WTC11 (cell line): ENCODE measurements at regions not wholly inside any gene's neighbourhood (a gene's known extent, or its start where the extent isn't known, plus 50 kb on each side); places are given as distances from the start of the nearest gene placed in this dataset.

Source experiments
- ATAC-seq: fragments of 200-7000 bp; cut with Tn5 transposase; 2 replicates; pipeline ENCODE4 v1.10.0; 2021; ENCODE audit warnings: mild to moderate bottlenecking, moderate library complexity
- CTCF ChIA-PET: fragments of 300-600 bp; sonication (Branson Sonifier 250); formaldehyde crosslinking; loops from one replicate; lab custom pipeline; 2021; ENCODE audit warnings: antibody characterized with exemption; lab: Charles Lee
- POLR2A ChIA-PET: fragments of 350-600 bp; sonication (Branson Sonifier 250); formaldehyde crosslinking; loops from one replicate; lab custom pipeline; 2021; ENCODE audit warnings: antibody characterized with exemption; lab: Charles Lee
- DNase-seq: peaks from one replicate; pipeline ENCODE4 v3.0.0; 2021; ENCODE audit warnings: low spot score
- H3K27ac Mint-ChIP-seq: 2 replicates; pipeline ENCODE4 v1.8.0; 2021; ENCODE audit warnings: mixed read lengths
- H3K27me3 Mint-ChIP-seq: 2 replicates; pipeline ENCODE4 v1.8.0; 2021; ENCODE audit warnings: low read depth, mild to moderate bottlenecking, moderate library complexity, mixed read lengths
- H3K36me3 Mint-ChIP-seq: 2 replicates; pipeline ENCODE4 v1.8.0; 2021; ENCODE audit warnings: mixed read lengths
- H3K4me1 Mint-ChIP-seq: 2 replicates; pipeline ENCODE4 v1.8.0; 2022; ENCODE audit warnings: mixed read lengths
- H3K4me3 Mint-ChIP-seq: 2 replicates; pipeline ENCODE4 v1.8.0; 2021; ENCODE audit warnings: mild to moderate bottlenecking, moderate library complexity, mixed read lengths
- H3K9me3 Mint-ChIP-seq: 2 replicates; pipeline ENCODE4 v1.8.0; 2021; ENCODE audit warnings: mixed read lengths
- FOXJ3 ChIP-seq: sonication (generic); formaldehyde crosslinking; IDR thresholded peaks from 2 replicates; pipeline ENCODE4 v1.9.0; 2021; ENCODE audit warnings: missing genetic modification reagents, mild to moderate bottlenecking, borderline replicate concordance
- NFYB ChIP-seq: sonication (generic); formaldehyde crosslinking; conservative IDR thresholded peaks from 2 replicates; pipeline ENCODE4 v1.8.0; 2022; ENCODE audit warnings: low read depth, missing genetic modification reagents
- RORB ChIP-seq: fragments of 250-450 bp; sonication (Bioruptor Pico); IDR thresholded peaks from 2 replicates; pipeline ENCODE4 v1.9.0; 2021; ENCODE audit warnings: mild to moderate bottlenecking
- SP1 ChIP-seq: sonication (generic); formaldehyde crosslinking; conservative IDR thresholded peaks from 2 replicates; pipeline ENCODE4 v1.8.1; 2022; ENCODE audit warnings: missing genetic modification reagents
- ZNF232 ChIP-seq: sonication (generic); formaldehyde crosslinking; IDR thresholded peaks from 2 replicates; pipeline ENCODE4 v1.8.0; 2022; ENCODE audit warnings: mild to moderate bottlenecking, missing genetic modification reagents
- TF ChIP-seq, protein P1 (sequence below): sonication (generic); formaldehyde crosslinking; IDR thresholded peaks from 2 replicates; pipeline ENCODE4 v1.8.1; 2023; ENCODE audit warnings: mild to moderate bottlenecking, missing genetic modification reagents, borderline replicate concordance
- TF ChIP-seq, protein P2 (sequence below): sonication (generic); formaldehyde crosslinking; IDR thresholded peaks from 2 replicates; pipeline ENCODE4 v1.8.0; 2022; ENCODE audit warnings: mild to moderate bottlenecking, missing genetic modification reagents
- TF ChIP-seq, protein P3 (sequence below): sonication (generic); formaldehyde crosslinking; IDR thresholded peaks from 2 replicates; pipeline ENCODE4 v1.8.1; 2022; ENCODE audit warnings: missing genetic modification reagents, borderline replicate concordance
- TF ChIP-seq, protein P4 (sequence below): fragments of 250-450 bp; sonication (Bioruptor Pico); IDR thresholded peaks from 2 replicates; pipeline ENCODE4 v1.9.0; 2021; ENCODE audit warnings: mild to moderate bottlenecking, borderline replicate concordance
- TF ChIP-seq, protein P5 (sequence below): fragments of 250-450 bp; sonication (Bioruptor Pico); IDR thresholded peaks from 2 replicates; pipeline ENCODE4 v1.9.0; 2021; ENCODE audit warnings: mild to moderate bottlenecking
- TF ChIP-seq, protein P6 (sequence below): sonication (generic); formaldehyde crosslinking; conservative IDR thresholded peaks from 2 replicates; pipeline ENCODE4 v1.8.1; 2023; ENCODE audit warnings: mild to moderate bottlenecking, low read depth, missing genetic modification reagents, moderate library complexity

DNA sequence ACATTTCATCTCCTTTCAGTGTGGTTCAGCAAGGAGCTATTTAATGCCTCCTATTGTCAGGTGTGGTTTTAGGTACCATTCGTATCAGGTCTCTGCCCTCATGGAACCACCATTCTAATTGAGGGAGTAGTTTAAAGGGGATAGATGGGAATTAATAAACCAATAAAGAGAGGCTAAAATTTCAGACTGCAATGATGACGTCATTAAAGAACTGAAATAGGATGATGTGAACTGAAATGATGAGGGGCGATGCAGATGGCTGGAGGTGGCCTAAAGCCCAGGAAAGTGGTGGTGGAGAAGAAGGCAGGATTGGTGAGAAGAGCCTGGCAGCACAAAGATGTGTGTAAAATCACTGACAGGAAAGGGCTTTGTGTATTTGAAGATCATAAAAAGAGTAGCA lies 148.9 kb upstream of the RBFOX1 start (continued):
- TF ChIP-seq, protein P1, sequence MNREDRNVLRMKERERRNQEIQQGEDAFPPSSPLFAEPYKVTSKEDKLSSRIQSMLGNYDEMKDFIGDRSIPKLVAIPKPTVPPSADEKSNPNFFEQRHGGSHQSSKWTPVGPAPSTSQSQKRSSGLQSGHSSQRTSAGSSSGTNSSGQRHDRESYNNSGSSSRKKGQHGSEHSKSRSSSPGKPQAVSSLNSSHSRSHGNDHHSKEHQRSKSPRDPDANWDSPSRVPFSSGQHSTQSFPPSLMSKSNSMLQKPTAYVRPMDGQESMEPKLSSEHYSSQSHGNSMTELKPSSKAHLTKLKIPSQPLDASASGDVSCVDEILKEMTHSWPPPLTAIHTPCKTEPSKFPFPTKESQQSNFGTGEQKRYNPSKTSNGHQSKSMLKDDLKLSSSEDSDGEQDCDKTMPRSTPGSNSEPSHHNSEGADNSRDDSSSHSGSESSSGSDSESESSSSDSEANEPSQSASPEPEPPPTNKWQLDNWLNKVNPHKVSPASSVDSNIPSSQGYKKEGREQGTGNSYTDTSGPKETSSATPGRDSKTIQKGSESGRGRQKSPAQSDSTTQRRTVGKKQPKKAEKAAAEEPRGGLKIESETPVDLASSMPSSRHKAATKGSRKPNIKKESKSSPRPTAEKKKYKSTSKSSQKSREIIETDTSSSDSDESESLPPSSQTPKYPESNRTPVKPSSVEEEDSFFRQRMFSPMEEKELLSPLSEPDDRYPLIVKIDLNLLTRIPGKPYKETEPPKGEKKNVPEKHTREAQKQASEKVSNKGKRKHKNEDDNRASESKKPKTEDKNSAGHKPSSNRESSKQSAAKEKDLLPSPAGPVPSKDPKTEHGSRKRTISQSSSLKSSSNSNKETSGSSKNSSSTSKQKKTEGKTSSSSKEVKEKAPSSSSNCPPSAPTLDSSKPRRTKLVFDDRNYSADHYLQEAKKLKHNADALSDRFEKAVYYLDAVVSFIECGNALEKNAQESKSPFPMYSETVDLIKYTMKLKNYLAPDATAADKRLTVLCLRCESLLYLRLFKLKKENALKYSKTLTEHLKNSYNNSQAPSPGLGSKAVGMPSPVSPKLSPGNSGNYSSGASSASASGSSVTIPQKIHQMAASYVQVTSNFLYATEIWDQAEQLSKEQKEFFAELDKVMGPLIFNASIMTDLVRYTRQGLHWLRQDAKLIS: no peak
- no peak for TF ChIP-seq ZNF232
- TF ChIP-seq, protein P2, sequence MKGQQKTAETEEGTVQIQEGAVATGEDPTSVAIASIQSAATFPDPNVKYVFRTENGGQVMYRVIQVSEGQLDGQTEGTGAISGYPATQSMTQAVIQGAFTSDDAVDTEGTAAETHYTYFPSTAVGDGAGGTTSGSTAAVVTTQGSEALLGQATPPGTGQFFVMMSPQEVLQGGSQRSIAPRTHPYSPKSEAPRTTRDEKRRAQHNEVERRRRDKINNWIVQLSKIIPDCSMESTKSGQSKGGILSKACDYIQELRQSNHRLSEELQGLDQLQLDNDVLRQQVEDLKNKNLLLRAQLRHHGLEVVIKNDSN: no peak
- TF ChIP-seq, protein P3, sequence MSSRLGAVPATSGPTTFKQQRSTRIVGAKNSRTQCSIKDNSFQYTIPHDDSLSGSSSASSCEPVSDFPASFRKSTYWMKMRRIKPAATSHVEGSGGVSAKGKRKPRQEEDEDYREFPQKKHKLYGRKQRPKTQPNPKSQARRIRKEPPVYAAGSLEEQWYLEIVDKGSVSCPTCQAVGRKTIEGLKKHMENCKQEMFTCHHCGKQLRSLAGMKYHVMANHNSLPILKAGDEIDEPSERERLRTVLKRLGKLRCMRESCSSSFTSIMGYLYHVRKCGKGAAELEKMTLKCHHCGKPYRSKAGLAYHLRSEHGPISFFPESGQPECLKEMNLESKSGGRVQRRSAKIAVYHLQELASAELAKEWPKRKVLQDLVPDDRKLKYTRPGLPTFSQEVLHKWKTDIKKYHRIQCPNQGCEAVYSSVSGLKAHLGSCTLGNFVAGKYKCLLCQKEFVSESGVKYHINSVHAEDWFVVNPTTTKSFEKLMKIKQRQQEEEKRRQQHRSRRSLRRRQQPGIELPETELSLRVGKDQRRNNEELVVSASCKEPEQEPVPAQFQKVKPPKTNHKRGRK (CRISPR knock-in tag): no peak

DNA sequence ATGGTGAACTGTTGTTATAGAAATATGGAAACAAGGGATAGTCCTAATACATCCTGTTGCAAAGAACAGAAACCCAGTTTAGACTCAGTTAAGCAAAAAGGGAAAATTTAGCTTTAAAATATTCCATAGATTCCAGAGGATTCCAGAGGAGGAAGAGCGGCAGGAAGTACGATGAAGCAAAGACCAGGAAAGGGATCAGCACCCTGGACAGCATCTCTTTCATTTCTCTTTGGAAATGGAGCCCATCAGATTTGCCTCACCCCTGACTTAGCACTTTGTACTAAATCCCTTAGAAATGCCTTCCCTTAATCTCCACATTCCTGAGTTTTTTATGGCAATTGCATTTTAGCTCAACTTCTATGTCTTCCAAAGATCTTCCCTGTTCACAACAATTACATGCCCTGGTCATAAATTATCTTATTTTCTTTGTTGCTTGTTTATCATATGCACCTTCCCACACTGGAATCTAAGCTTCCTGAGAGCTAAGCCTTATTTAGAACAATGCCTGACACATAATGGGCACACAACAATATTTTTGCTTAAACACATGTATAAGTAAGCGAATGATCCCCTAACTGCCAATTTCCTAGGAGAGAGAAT lies 150.0 kb upstream of the RBFOX1 start:
- TF ChIP-seq SP1 (CRISPR knock-in tag): no peak
- TF ChIP-seq RORB (CRISPR knock-in tag): no peak
- TF ChIP-seq, protein P4, sequence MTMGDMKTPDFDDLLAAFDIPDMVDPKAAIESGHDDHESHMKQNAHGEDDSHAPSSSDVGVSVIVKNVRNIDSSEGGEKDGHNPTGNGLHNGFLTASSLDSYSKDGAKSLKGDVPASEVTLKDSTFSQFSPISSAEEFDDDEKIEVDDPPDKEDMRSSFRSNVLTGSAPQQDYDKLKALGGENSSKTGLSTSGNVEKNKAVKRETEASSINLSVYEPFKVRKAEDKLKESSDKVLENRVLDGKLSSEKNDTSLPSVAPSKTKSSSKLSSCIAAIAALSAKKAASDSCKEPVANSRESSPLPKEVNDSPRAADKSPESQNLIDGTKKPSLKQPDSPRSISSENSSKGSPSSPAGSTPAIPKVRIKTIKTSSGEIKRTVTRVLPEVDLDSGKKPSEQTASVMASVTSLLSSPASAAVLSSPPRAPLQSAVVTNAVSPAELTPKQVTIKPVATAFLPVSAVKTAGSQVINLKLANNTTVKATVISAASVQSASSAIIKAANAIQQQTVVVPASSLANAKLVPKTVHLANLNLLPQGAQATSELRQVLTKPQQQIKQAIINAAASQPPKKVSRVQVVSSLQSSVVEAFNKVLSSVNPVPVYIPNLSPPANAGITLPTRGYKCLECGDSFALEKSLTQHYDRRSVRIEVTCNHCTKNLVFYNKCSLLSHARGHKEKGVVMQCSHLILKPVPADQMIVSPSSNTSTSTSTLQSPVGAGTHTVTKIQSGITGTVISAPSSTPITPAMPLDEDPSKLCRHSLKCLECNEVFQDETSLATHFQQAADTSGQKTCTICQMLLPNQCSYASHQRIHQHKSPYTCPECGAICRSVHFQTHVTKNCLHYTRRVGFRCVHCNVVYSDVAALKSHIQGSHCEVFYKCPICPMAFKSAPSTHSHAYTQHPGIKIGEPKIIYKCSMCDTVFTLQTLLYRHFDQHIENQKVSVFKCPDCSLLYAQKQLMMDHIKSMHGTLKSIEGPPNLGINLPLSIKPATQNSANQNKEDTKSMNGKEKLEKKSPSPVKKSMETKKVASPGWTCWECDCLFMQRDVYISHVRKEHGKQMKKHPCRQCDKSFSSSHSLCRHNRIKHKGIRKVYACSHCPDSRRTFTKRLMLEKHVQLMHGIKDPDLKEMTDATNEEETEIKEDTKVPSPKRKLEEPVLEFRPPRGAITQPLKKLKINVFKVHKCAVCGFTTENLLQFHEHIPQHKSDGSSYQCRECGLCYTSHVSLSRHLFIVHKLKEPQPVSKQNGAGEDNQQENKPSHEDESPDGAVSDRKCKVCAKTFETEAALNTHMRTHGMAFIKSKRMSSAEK: no peak
- TF ChIP-seq, protein P5, sequence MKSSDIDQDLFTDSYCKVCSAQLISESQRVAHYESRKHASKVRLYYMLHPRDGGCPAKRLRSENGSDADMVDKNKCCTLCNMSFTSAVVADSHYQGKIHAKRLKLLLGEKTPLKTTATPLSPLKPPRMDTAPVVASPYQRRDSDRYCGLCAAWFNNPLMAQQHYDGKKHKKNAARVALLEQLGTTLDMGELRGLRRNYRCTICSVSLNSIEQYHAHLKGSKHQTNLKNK (CRISPR knock-in tag): no peak
- no peak for TF ChIP-seq FOXJ3 (CRISPR knock-in tag)
- TF ChIP-seq NFYB (CRISPR knock-in tag): no peak
- TF ChIP-seq, protein P6, sequence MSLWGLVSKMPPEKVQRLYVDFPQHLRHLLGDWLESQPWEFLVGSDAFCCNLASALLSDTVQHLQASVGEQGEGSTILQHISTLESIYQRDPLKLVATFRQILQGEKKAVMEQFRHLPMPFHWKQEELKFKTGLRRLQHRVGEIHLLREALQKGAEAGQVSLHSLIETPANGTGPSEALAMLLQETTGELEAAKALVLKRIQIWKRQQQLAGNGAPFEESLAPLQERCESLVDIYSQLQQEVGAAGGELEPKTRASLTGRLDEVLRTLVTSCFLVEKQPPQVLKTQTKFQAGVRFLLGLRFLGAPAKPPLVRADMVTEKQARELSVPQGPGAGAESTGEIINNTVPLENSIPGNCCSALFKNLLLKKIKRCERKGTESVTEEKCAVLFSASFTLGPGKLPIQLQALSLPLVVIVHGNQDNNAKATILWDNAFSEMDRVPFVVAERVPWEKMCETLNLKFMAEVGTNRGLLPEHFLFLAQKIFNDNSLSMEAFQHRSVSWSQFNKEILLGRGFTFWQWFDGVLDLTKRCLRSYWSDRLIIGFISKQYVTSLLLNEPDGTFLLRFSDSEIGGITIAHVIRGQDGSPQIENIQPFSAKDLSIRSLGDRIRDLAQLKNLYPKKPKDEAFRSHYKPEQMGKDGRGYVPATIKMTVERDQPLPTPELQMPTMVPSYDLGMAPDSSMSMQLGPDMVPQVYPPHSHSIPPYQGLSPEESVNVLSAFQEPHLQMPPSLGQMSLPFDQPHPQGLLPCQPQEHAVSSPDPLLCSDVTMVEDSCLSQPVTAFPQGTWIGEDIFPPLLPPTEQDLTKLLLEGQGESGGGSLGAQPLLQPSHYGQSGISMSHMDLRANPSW (CRISPR knock-in tag): no peak
- Mint-ChIP-seq H3K4me3 (no peak overlapping the region), H3K9me3 (peaks cover 70% of the 10 kb centered on the region), H3K27me3 (no peaks in the 10 kb centered on the region; the same call in 1 of the 2 replicates), H3K27ac (no peak overlapping the region), H3K36me3 (peaks cover 60% of the 10 kb centered on the region), H3K4me1 (no peaks in the 10 kb centered on the region)
- DNase-seq (no peak), ATAC-seq (no peak)
- ChIA-PET CTCF (no interaction called here), POLR2A (no interaction called here)
